ENCODE measurements at regions not wholly inside any gene's neighbourhood (a gene's known extent, or its start where the extent isn't known, plus 50 kb on each side); places are given as distances from the start of the nearest gene placed in this dataset.

DNA sequence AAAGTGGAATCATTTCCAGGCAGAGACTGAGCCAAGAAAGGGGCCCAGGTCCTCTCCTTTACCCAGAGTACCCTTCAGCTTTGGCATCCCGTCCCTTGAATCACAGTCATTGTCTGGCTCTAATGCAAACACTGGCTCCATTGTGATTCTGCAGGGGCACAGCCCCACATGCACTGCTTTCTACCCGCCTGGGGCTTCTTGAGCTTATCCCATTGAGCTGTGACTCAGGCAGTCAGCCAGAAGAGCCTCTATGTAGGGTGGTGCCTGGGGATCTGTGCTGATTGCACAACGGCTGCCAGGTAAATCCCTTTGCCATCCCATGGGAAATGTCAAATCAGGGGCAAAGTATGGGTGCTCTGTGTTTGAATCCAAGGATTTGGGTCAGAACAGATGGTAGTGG, 88.9 kb downstream of the RASSF10 start:
- ChIA-PET POLR2A (no interaction called here), CTCF (interaction anchor here (1.1 kb wide), 1 partner anchor 15 kb away, joined by 3 read pairs; no protein-coding TSS in a partner anchor)
- TF ChIP-seq ZNF302 (tag by site-specific recombination; IDR thresholded peaks at IDR 0.05; ENCODE audit: low read depth) (no peak), SCRT1 (tag by site-specific recombination; IDR thresholded peaks at IDR 0.05; ENCODE audit: borderline replicate concordance) (no peak), ZNF621 (tag by site-specific recombination; IDR thresholded peaks at IDR 0.05) (no peak), ZNF24 (tag by site-specific recombination; IDR thresholded peaks at IDR 0.05) (no peak), KLF7 (tag by site-specific recombination; IDR thresholded peaks at IDR 0.05; ENCODE audit: borderline replicate concordance) (no peak), KLF8 (tag by site-specific recombination; IDR thresholded peaks at IDR 0.05) (no peak), ZNF600 (tag by site-specific recombination; IDR thresholded peaks at IDR 0.05) (no peak), HOXA7 (CRISPR knock-in tag; IDR thresholded peaks at IDR 0.05; ENCODE audit: borderline replicate concordance) (no peak), ZNF707 (tag by site-specific recombination; IDR thresholded peaks at IDR 0.05) (no peak)
- TF ChIP-seq, protein P1, sequence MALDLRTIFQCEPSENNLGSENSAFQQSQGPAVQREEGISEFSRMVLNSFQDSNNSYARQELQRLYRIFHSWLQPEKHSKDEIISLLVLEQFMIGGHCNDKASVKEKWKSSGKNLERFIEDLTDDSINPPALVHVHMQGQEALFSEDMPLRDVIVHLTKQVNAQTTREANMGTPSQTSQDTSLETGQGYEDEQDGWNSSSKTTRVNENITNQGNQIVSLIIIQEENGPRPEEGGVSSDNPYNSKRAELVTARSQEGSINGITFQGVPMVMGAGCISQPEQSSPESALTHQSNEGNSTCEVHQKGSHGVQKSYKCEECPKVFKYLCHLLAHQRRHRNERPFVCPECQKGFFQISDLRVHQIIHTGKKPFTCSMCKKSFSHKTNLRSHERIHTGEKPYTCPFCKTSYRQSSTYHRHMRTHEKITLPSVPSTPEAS (tag by site-specific recombination; IDR thresholded peaks at IDR 0.05): no peak
- TF ChIP-seq, protein P2, sequence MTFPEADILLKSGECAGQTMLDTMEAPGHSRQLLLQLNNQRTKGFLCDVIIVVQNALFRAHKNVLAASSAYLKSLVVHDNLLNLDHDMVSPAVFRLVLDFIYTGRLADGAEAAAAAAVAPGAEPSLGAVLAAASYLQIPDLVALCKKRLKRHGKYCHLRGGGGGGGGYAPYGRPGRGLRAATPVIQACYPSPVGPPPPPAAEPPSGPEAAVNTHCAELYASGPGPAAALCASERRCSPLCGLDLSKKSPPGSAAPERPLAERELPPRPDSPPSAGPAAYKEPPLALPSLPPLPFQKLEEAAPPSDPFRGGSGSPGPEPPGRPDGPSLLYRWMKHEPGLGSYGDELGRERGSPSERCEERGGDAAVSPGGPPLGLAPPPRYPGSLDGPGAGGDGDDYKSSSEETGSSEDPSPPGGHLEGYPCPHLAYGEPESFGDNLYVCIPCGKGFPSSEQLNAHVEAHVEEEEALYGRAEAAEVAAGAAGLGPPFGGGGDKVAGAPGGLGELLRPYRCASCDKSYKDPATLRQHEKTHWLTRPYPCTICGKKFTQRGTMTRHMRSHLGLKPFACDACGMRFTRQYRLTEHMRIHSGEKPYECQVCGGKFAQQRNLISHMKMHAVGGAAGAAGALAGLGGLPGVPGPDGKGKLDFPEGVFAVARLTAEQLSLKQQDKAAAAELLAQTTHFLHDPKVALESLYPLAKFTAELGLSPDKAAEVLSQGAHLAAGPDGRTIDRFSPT (tag by site-specific recombination; IDR thresholded peaks at IDR 0.05): no peak
- TF ChIP-seq, protein P3, sequence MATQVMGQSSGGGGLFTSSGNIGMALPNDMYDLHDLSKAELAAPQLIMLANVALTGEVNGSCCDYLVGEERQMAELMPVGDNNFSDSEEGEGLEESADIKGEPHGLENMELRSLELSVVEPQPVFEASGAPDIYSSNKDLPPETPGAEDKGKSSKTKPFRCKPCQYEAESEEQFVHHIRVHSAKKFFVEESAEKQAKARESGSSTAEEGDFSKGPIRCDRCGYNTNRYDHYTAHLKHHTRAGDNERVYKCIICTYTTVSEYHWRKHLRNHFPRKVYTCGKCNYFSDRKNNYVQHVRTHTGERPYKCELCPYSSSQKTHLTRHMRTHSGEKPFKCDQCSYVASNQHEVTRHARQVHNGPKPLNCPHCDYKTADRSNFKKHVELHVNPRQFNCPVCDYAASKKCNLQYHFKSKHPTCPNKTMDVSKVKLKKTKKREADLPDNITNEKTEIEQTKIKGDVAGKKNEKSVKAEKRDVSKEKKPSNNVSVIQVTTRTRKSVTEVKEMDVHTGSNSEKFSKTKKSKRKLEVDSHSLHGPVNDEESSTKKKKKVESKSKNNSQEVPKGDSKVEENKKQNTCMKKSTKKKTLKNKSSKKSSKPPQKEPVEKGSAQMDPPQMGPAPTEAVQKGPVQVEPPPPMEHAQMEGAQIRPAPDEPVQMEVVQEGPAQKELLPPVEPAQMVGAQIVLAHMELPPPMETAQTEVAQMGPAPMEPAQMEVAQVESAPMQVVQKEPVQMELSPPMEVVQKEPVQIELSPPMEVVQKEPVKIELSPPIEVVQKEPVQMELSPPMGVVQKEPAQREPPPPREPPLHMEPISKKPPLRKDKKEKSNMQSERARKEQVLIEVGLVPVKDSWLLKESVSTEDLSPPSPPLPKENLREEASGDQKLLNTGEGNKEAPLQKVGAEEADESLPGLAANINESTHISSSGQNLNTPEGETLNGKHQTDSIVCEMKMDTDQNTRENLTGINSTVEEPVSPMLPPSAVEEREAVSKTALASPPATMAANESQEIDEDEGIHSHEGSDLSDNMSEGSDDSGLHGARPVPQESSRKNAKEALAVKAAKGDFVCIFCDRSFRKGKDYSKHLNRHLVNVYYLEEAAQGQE (tag by site-specific recombination; IDR thresholded peaks at IDR 0.05): no peak
- no peaks in the 10 kb centered on the region for H3K9me3 ChIP-seq (ENCODE audit: control insufficient read depth, insufficient read depth, low read depth, low read length)
- no peaks in the 10 kb centered on the region for H3K36me3 ChIP-seq (ENCODE audit: control insufficient read depth in 2 of 2, insufficient read depth in 1 of 2, low read length in 2 of 2)
- no peak overlapping the region for H3K27ac ChIP-seq (ENCODE audit: extremely low read depth, low read depth, low read length)
- no peaks in the 10 kb centered on the region for H3K4me1 ChIP-seq (ENCODE audit: control insufficient read depth, insufficient read depth, low read length)
- no peak overlapping the region for H3K4me3 ChIP-seq (ENCODE audit: low read depth, low read length)

DNA sequence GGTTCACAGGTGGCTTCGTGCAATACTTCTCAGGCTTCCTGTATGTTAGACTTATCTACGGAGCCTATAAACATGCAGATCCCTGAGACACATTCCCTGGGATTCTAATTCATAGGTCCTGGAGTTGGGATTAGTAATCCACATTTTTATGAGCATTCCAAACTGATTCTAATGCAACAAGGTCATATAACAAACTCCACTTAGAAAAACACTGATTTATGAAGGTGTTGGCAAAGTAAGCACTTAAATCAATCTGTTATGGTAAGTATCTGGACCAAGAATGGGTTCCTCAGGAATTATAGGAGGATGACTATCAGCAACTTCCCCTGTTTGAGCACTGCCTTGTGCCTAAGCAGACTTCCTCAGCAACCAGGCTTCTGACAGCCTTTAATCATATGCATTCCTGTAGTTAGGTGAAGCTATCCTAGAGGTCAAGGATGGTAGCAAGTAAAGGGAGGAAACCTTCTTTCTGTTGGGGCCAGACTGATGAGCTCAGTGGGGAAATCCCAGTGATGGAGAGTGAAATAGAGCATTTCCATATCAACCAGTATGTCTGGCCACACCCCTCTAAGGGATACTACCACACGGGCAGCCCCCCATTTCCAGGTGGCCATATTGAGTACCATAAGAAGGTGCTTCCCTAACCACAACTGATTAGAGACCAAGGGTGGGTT, 89.6 kb downstream of the RASSF10 start:
- TF ChIP-seq WT1 (tag by site-specific recombination; IDR thresholded peaks at IDR 0.05) (no peak), ZNF324 (tag by site-specific recombination; IDR thresholded peaks at IDR 0.05) (no peak)
- Histone ChIP-seq H3K9me3 (ENCODE audit: control insufficient read depth, insufficient read depth, low read depth, low read length) (no peaks in the 10 kb centered on the region), H3K4me1 (ENCODE audit: control insufficient read depth, insufficient read depth, low read length) (no peaks in the 10 kb centered on the region), H3K36me3 (ENCODE audit: control insufficient read depth in 2 of 2, insufficient read depth in 1 of 2, low read length in 2 of 2) (no peaks in the 10 kb centered on the region), H3K27ac (ENCODE audit: extremely low read depth, low read depth, low read length) (no peak overlapping the region), H3K4me3 (ENCODE audit: low read depth, low read length) (no peak overlapping the region)
- CTCF ChIA-PET: interaction anchor here (0.8 to 1.0 kb wide), 2 partner anchors 8 to 135 kb away, joined by 3 to 5 read pairs; no protein-coding TSS in a partner anchor
- POLR2A ChIA-PET: no interaction called here

All from HEK293 (cell line).